Activated CD8-positive, alpha-beta T cell treated with anti-CD3 and anti-CD28 coated beads, Interleukin-2, amount 10 ng/mL, durations not matched to agents 7 days and 5 days (primary cell): ENCODE measurements at regions not wholly inside any gene's neighbourhood (a gene's known extent, or its start where the extent isn't known, plus 50 kb on each side); places are given as distances from the start of the nearest gene placed in this dataset.
"Not testable (repeated sequence)": the region's sequence is repeated elsewhere in the genome, so short reads cannot be mapped to it uniquely, and the experiment has no call there.

Experiments used
- ATAC-seq: fragments of 150-1000 bp; cut with Tn5 transposase; one replicate; pipeline ENCODE4 v1.10.0; 2021; ENCODE audit warnings: moderate library complexity
- CTCF ChIA-PET: fragments of 350-600 bp; sonication (Branson Sonifier 250); formaldehyde crosslinking; loops from one replicate; lab custom pipeline; 2021; ENCODE audit warnings: antibody characterized with exemption; lab: Charles Lee
- POLR2A ChIA-PET: fragments of 350-600 bp; sonication (Branson Sonifier 250); formaldehyde crosslinking; loops from one replicate; lab custom pipeline; 2021; ENCODE audit warnings: antibody characterized with exemption; lab: Charles Lee
- DNase-seq: peaks from one replicate; pipeline ENCODE4 v3.0.0-alpha.2; 2020
- H3K27ac Mint-ChIP-seq: one replicate; pipeline ENCODE4 v1.8.0; 2021; ENCODE audit warnings: mild to moderate bottlenecking, mixed read lengths
- H3K27me3 Mint-ChIP-seq: one replicate; pipeline ENCODE4 v1.8.0; 2021; ENCODE audit warnings: low read depth, mixed read lengths
- H3K36me3 Mint-ChIP-seq: one replicate; pipeline ENCODE4 v1.8.0; 2021; ENCODE audit warnings: low read depth, mixed read lengths
- H3K4me1 Mint-ChIP-seq: one replicate; pipeline ENCODE4 v1.8.0; 2021; ENCODE audit warnings: low read depth, mixed read lengths
- H3K4me3 Mint-ChIP-seq: one replicate; pipeline ENCODE4 v1.8.0; 2021; ENCODE audit warnings: mild to moderate bottlenecking, mixed read lengths
- H3K9me3 Mint-ChIP-seq: one replicate; pipeline ENCODE4 v1.8.0; 2022; ENCODE audit warnings: mixed read lengths; ENCODE audit not compliant: insufficient read depth

- no peak for ATAC-seq
- CTCF ChIA-PET, result no interaction called here
- POLR2A ChIA-PET, result no interaction called here
- no peaks in the 10 kb centered on the region for H3K27me3 Mint-ChIP-seq
- H3K4me3 Mint-ChIP-seq, result no peak overlapping the region
- no peak overlapping the region for H3K27ac Mint-ChIP-seq
- peaks cover 17% of the 10 kb centered on the region for H3K9me3 Mint-ChIP-seq
- no peaks in the 10 kb centered on the region for H3K36me3 Mint-ChIP-seq
- H3K4me1 Mint-ChIP-seq, result no peaks in the 10 kb centered on the region
- no peak for DNase-seq
Observed at GRCh38 chr5:92353107-92354030, 970.3 kb upstream of the ARRDC3 start.

GRCh38 chr5:92337772-92338234 is 954.7 kb upstream of the ARRDC3 start:
- Mint-ChIP-seq H3K27me3 (no peaks in the 10 kb centered on the region), H3K9me3 (peaks cover 7% of the 10 kb centered on the region), H3K4me1 (no peaks in the 10 kb centered on the region), H3K27ac (no peak overlapping the region), H3K36me3 (no peaks in the 10 kb centered on the region), H3K4me3 (no peak overlapping the region)
- no peak for DNase-seq
- ChIA-PET CTCF (interaction anchor here (1.4 kb wide), 1 partner anchor 11 kb away, joined by 4 read pairs; no protein-coding TSS in a partner anchor), POLR2A (no interaction called here)
- ATAC-seq, result no peak

GRCh38 chr5:92332039-92332438 is 948.9 kb upstream of the ARRDC3 start:
- ChIA-PET POLR2A (no interaction called here), CTCF (no interaction called here)
- ATAC-seq (no peak), DNase-seq (no peak)
- Mint-ChIP-seq H3K4me1 (no peaks in the 10 kb centered on the region), H3K36me3 (no peaks in the 10 kb centered on the region), H3K4me3 (no peak overlapping the region), H3K27me3 (no peaks in the 10 kb centered on the region), H3K27ac (no peak overlapping the region), H3K9me3 (peaks cover 4% of the 10 kb centered on the region)

GRCh38 chr5:92330365-92330764 is 947.2 kb upstream of the ARRDC3 start:
- ChIA-PET CTCF (no interaction called here), POLR2A (no interaction called here)
- DNase-seq, result no peak
- Mint-ChIP-seq H3K4me1 (no peaks in the 10 kb centered on the region), H3K27ac (no peak overlapping the region), H3K36me3 (no peaks in the 10 kb centered on the region), H3K27me3 (no peaks in the 10 kb centered on the region), H3K4me3 (no peak overlapping the region), H3K9me3 (peaks cover 4% of the 10 kb centered on the region)
- no peak for ATAC-seq

GRCh38 chr5:92329759-92330158 is 946.6 kb upstream of the ARRDC3 start:
- peaks cover 4% of the 10 kb centered on the region for H3K9me3 Mint-ChIP-seq
- ChIA-PET CTCF (no interaction called here), POLR2A (no interaction called here)
- H3K27me3 Mint-ChIP-seq, result no peaks in the 10 kb centered on the region
- DNase-seq (no peak), ATAC-seq (no peak)
- H3K36me3 Mint-ChIP-seq, result no peaks in the 10 kb centered on the region
- no peak overlapping the region for H3K27ac Mint-ChIP-seq
- H3K4me1 Mint-ChIP-seq, result no peaks in the 10 kb centered on the region
- H3K4me3 Mint-ChIP-seq, result no peak overlapping the region

- H3K4me1 Mint-ChIP-seq, result no peaks in the 10 kb centered on the region
- DNase-seq (no peak), ATAC-seq (no peak)
- H3K27me3 Mint-ChIP-seq, result no peaks in the 10 kb centered on the region
- H3K36me3 Mint-ChIP-seq, result no peaks in the 10 kb centered on the region
- no peaks in the 10 kb centered on the region for H3K9me3 Mint-ChIP-seq
- no peak overlapping the region for H3K27ac Mint-ChIP-seq
- no peak overlapping the region for H3K4me3 Mint-ChIP-seq
- CTCF ChIA-PET, result no interaction called here
- POLR2A ChIA-PET, result no interaction called here
Observed at GRCh38 chr5:92328584-92329259, 945.6 kb upstream of the ARRDC3 start.

- H3K36me3 Mint-ChIP-seq, result no peaks in the 10 kb centered on the region
- ChIA-PET CTCF (no interaction called here), POLR2A (no interaction called here)
- DNase-seq, result no peak
- peaks cover 4% of the 10 kb centered on the region for H3K9me3 Mint-ChIP-seq
- H3K27me3 Mint-ChIP-seq, result no peaks in the 10 kb centered on the region
- H3K4me3 Mint-ChIP-seq, result no peak overlapping the region
- no peaks in the 10 kb centered on the region for H3K4me1 Mint-ChIP-seq
- no peak overlapping the region for H3K27ac Mint-ChIP-seq
- ATAC-seq, result no peak
Observed at GRCh38 chr5:92320446-92320845, 937.3 kb upstream of the ARRDC3 start.

GRCh38 chr5:92313385-92313784 is 930.3 kb upstream of the ARRDC3 start:
- no peaks in the 10 kb centered on the region for H3K4me1 Mint-ChIP-seq

GRCh38 chr5:92309336-92309991 is 926.3 kb upstream of the ARRDC3 start:
- H3K36me3 Mint-ChIP-seq, result no peaks in the 10 kb centered on the region
- H3K27me3 Mint-ChIP-seq, result no peaks in the 10 kb centered on the region
- H3K4me3 Mint-ChIP-seq, result no peak overlapping the region
- DNase-seq (no peak), ATAC-seq (no peak)
- H3K9me3 Mint-ChIP-seq, result no peaks in the 10 kb centered on the region
- CTCF ChIA-PET, result no interaction called here
- no peaks in the 10 kb centered on the region for H3K4me1 Mint-ChIP-seq
- H3K27ac Mint-ChIP-seq, result no peak overlapping the region
- POLR2A ChIA-PET, result no interaction called here

More at GRCh38 chr5:92313385-92313784, 930.3 kb upstream of the ARRDC3 start:
- Mint-ChIP-seq H3K27me3 (no peaks in the 10 kb centered on the region), H3K27ac (no peak overlapping the region), H3K9me3 (peaks cover 4% of the 10 kb centered on the region), H3K4me3 (no peak overlapping the region), H3K36me3 (no peaks in the 10 kb centered on the region)
- DNase-seq, result no peak
- ATAC-seq, result no peak
- CTCF ChIA-PET, result no interaction called here
- POLR2A ChIA-PET, result no interaction called here

- H3K4me1 Mint-ChIP-seq, result no peaks in the 10 kb centered on the region
- DNase-seq, result no peak
- H3K27ac Mint-ChIP-seq, result no peak overlapping the region
- ChIA-PET POLR2A (no interaction called here), CTCF (no interaction called here)
- no peak overlapping the region for H3K4me3 Mint-ChIP-seq
- no peaks in the 10 kb centered on the region for H3K9me3 Mint-ChIP-seq
- H3K27me3 Mint-ChIP-seq, result no peaks in the 10 kb centered on the region
- H3K36me3 Mint-ChIP-seq, result no peaks in the 10 kb centered on the region
- ATAC-seq, result no peak
Observed at GRCh38 chr5:92308679-92309078, 925.6 kb upstream of the ARRDC3 start.

GRCh38 chr5:92302356-92302755 is 919.2 kb upstream of the ARRDC3 start:
- H3K4me3 Mint-ChIP-seq, CTCF ChIA-PET, ATAC-seq, H3K27ac Mint-ChIP-seq, H3K36me3 Mint-ChIP-seq, H3K27me3 Mint-ChIP-seq, POLR2A ChIA-PET, H3K4me1 Mint-ChIP-seq, H3K9me3 Mint-ChIP-seq, DNase-seq: not testable (repeated sequence)

- no peaks in the 10 kb centered on the region for H3K4me1 Mint-ChIP-seq
- POLR2A ChIA-PET, result no interaction called here
Observed at GRCh38 chr5:92283521-92283920, 900.4 kb upstream of the ARRDC3 start.

More at GRCh38 chr5:92283521-92283920, 900.4 kb upstream of the ARRDC3 start:
- Mint-ChIP-seq H3K27ac (no peak overlapping the region), H3K36me3 (no peaks in the 10 kb centered on the region), H3K27me3 (no peaks in the 10 kb centered on the region), H3K9me3 (peaks cover 5% of the 10 kb centered on the region), H3K4me3 (no peak overlapping the region)
- DNase-seq (no peak), ATAC-seq (no peak)
- CTCF ChIA-PET, result no interaction called here
